ENCODE measurements at regions not wholly inside any gene's neighbourhood (a gene's known extent, or its start where the extent isn't known, plus 50 kb on each side); places are given as distances from the start of the nearest gene placed in this dataset.

- no peak for TF ChIP-seq CTCF (conservative IDR thresholded peaks at IDR 0.05; ENCODE audit: low read length)
- TF ChIP-seq EZH2phosphoT487 (IDR thresholded peaks at IDR 0.05; ENCODE audit: borderline replicate concordance), result no peak
Measured at GRCh38 chrX:13253223-13253622, 66.6 kb downstream of the ATXN3L start.

Measured in Loucy (cell line).